ENCODE measurements at regions not wholly inside any gene's neighbourhood (a gene's known extent, or its start where the extent isn't known, plus 50 kb on each side); places are given as distances from the start of the nearest gene placed in this dataset.

GRCh38 chr5:118687661-118688621 is 300.4 kb downstream of the DTWD2 start:
- no peak for DNase-seq (ENCODE audit: low spot score)

DNA sequence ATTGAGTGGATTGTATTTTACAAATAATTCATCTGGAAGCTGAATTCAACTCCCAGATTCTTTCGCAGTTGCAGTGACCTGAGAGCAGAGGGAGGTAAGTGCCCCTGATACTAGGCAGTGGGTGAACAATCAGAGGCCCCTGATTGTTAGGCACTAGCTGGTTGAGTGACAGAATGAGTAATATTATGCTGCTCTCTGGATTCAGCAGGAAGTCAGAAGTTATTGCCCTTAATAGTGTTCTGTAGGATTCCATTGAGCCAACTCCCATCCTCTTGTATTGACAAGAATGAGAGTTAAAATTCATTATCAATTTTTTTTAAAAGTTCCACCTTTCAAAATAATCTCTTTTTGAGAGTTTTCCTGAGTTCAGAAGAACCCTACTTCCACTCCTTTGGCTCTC is 301.2 kb downstream of the DTWD2 start:
- no peak for DNase-seq (ENCODE audit: low spot score)

DNA sequence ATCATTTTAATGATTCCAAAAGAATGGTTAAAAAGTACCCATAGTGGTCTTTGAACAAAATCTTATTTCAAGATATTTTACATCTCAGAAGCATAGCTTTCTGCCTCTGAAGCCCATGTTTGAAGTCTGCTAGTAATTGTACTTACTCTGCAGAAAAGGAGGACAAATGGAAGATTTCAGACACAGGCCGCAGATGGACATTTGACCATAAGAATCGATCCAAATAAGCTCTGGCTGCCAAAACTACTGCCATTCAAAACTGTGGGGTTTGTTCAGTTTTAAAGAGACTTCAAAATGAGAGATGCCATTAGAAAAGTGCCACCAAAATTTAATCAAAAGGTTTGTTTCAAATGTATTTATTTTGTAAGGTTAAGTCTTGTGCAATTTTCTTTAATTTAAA is 306.7 kb downstream of the DTWD2 start:
- DNase-seq (ENCODE audit: low spot score), result no peak

- DNase-seq (ENCODE audit: low spot score), result no peak
Observed at GRCh38 chr5:118679264-118679940, 308.9 kb downstream of the DTWD2 start.

DNA sequence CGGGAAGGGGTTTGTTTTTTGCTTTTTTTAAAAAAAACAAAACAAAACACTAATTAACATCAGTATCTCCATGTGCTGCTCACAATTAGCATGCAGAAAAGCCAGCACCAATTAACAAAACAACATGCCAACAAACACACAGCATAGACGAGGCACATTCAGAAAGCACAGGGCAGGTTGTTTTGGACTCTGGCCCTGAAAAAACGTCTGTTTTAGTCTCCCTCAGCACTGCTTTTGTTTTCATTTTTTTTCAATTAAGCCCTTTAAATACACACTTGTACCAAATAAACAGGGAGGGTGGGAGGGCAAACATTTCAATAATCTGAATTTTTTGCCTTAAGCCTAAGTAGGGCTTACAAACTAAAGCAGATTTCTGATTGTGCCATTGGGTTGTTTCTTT is 309.6 kb downstream of the DTWD2 start:
- no peak for DNase-seq (ENCODE audit: low spot score)

DNA sequence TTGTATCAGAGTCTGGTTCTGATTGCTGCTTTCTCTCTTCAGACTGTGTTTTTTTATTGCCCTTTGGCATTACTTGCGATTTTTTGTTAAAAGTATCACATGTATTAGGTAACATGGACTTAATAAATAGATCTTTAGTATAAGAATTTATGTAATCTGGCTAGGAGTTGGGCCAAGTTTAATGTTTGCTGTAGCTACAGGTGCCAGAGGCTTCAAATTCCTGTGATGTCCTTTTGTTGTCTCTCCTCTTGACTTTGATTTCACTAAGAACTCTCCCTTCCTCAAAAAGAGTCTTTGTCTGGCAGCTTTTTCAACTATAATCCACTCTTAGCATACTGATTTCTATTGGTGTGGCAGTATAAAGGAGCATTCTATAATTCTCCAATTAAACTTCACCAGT is 313.1 kb downstream of the DTWD2 start:
- no peak for DNase-seq (ENCODE audit: low spot score)

DNA sequence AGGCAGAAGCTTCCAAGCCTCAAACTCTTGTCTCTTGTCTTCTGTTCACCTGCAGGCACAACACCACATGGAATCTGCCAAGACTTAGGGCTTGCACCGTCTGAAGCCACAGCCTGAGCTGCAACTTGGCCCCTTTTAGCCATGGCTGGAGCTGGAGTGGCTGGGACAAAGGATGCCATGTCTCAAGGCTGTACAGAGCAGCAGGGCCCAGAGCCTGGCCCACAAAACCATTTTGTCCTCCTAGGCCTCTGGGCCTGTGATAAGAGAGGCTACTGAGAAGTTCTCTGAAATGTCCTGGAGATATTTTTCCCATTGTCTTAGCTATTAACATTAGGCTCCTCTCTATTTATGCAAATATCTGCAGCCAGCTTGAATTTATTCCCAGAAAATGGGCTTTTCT is 330.8 kb downstream of the DTWD2 start:
- DNase-seq (ENCODE audit: low spot score), result no peak

GRCh38 chr5:118653872-118654271 is 334.5 kb downstream of the DTWD2 start:
- DNase-seq (ENCODE audit: low spot score), result no peak

DNA sequence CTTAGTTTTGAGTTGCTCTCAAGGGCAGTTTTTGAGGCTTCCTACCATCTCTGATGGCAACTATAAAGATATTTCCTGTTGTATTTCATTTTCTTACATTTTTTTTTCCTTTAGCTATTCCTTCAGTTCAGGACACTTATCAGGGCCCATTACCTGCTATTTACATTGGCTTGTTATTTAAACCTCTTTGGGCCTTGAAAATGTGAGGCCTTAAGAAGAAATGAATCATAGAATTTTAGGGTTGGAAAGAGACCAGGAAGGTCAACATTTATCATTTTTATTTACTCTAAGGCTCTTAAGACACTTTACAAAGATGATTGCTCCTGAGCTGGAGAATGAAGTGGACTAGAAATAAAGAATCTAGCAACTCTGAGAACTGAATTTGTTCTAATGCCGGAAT is 335.2 kb downstream of the DTWD2 start:
- DNase-seq (ENCODE audit: low spot score), result no peak

- DNase-seq (ENCODE audit: low spot score), result no peak
Observed at GRCh38 chr5:118651002-118651401, 337.3 kb downstream of the DTWD2 start.

DNA sequence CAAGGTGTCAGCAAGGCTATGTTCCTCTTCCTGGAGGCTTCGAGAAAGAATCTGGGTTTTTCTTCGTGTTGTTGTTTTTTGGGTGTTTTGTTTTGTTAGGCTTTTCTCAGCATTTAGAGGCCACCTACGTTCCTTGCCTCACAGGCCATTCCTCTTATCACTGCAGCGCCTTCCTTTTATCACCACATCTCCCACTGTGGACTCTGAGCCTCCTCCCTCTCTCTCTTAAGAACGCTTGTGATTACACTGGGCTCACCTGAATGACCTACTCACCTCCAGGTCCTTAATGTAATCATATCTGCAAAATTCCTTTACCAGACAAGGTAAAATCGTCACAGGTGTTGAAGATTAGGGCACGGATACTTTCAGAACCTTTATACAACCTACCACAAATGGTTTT is 340.8 kb downstream of the DTWD2 start:
- DNase-seq (ENCODE audit: low spot score), result no peak

DNA sequence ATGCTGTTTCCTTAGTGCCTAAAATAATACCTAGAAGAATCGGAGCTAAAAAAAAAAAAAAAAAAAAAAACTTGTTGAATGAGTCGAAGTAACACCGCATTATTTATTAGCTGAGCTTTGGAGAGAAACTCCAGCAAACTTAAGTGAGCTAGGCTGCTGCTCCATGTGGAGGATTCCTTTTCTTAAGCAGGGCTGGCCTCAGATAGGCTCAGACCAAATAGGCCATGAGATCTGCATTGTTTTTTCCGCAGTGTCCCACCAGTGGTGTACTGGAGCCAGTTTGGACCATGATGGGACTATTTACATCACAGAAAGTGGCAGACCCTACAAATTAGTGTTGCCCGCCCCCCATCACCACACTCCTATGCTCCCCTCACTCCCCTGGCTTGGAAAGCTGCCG is 341.4 kb downstream of the DTWD2 start:
- no peak for DNase-seq (ENCODE audit: low spot score)

GRCh38 chr5:118637947-118638670 is 350.2 kb downstream of the DTWD2 start:
- DNase-seq (ENCODE audit: low spot score), result no peak

DNA sequence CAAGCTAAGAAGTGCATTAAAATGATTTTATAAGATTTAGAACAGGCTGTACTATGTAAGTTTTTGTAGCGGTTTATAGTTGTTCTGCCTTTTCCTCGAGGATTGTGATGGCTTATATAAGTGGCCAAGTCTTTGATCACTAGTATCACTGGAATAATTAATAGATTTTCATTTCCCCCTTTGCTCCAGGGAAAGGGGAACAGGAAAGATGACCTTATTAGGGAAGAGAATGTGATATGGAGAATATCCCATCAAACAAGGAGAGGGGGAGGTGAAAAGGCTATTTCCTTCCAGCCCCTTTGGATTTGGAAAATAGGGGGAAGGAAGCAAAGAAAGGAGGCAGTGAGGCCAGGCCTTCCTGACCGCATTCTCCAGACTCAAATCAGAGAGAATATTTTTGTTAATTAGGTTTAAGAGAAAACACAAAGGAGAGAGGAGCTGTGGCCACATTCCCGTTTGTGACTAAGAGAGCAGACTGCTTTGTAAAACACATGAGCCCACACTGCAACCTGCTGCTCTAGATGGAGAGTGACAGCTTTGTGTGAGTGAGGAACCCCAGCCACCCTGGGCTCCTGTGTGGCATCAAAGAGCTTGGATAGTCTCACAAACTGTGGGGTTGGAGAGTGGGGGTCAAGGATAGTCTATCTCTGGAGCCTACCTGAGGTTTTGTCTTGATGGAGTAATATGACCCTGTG is 359.5 kb downstream of the DTWD2 start:
- DNase-seq (ENCODE audit: low spot score), result no peak

GRCh38 chr5:118620233-118620632 is 368.1 kb downstream of the DTWD2 start:
- no peak for DNase-seq (ENCODE audit: low spot score)

- DNase-seq (ENCODE audit: low spot score), result no peak
Observed at GRCh38 chr5:118619823-118620222, 368.5 kb downstream of the DTWD2 start.

- no peak for DNase-seq (ENCODE audit: low spot score)
Observed at GRCh38 chr5:118616281-118616680, 372.1 kb downstream of the DTWD2 start.

DNA sequence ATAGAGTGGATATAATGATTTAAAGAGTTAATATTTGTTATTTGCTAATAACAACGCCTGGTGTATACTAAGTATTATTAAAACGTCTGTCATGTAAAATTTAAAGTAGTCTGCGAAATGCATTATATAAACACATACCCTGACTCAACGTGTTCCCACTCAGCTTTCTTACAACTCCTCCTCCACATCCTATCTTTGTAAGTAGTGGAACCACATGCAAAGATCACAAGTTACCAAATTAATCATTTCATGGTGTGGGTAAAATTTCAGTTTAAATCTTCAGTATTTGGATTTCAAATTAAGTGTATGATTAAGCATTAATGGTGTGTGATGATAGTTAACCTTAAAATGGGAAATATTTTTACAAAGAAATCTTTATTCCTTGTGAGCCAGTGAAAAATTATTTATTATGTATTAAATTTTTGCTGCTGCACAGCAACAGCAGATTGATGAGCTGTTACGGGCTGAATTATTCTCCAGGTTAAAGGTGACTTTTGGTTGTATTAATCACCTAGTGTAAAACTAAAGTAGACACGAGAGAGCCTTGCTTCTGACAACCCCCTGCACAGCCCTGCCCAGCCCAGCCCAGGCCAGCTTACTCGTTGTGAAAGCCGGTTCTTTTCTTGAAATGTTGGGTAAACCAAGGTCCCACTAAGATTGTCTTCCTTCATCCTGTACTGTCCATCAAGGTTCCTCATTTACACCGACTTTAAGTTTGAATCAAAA is 373.5 kb downstream of the DTWD2 start:
- DNase-seq (ENCODE audit: low spot score), result no peak

- peak; percentile 62 for DNase-seq (ENCODE audit: low spot score)
Observed at GRCh38 chr5:118611332-118611945, 376.9 kb downstream of the DTWD2 start.

GRCh38 chr5:118606940-118607339 is 381.4 kb downstream of the DTWD2 start:
- no peak for DNase-seq (ENCODE audit: low spot score)

DNA sequence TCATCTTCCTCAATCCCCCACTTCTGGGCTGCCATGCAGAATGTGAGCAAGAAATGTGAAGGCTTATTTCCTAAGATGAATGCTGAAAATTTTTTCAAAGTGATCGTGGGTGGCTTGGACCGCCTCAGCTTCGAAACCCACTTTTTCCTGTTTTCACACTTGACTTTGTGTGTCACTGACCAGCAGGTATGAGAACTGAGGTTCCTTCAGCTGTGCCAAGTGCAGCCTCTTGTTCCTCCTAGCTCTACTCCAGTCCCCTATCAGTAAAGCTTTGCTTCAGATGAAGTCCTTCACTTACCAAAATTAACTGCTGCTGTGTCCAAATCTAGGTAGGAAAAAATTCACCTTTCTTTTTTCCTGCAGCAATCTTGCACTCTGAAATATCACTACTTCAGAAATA is 382.6 kb downstream of the DTWD2 start:
- DNase-seq (ENCODE audit: low spot score), result no peak

Measured in AG08395 (cell line).